AG20443 (cell line): ENCODE measurements at regions not wholly inside any gene's neighbourhood (a gene's known extent, or its start where the extent isn't known, plus 50 kb on each side); places are given as distances from the start of the nearest gene placed in this dataset.

Experiments used
- DNase-seq: peaks from one replicate; pipeline ENCODE4 v3.0.0; 2012; ENCODE audit warnings: low spot score, mixed read lengths

- no peak for DNase-seq
Observed at GRCh38 chr5:5005353-5005752, 134.8 kb upstream of the ADAMTS16 start.

GRCh38 chr5:5006548-5006947 is 133.6 kb upstream of the ADAMTS16 start:
- DNase-seq = no peak

- DNase-seq = no peak
Observed at GRCh38 chr5:5009240-5009639, 130.9 kb upstream of the ADAMTS16 start.

- DNase-seq = no peak
Observed at GRCh38 chr5:5011151-5011550, 129.0 kb upstream of the ADAMTS16 start.

- DNase-seq = peak; percentile 82
Observed at GRCh38 chr5:5014586-5015235, 125.4 kb upstream of the ADAMTS16 start.

- DNase-seq = peak; percentile 76
Observed at GRCh38 chr5:5017827-5018577, 122.1 kb upstream of the ADAMTS16 start.

GRCh38 chr5:5018578-5018970 is 121.6 kb upstream of the ADAMTS16 start:
- DNase-seq = peak; percentile 63

GRCh38 chr5:5021436-5021835 is 118.7 kb upstream of the ADAMTS16 start:
- DNase-seq = no peak

GRCh38 chr5:5025098-5025773 is 114.9 kb upstream of the ADAMTS16 start:
- no peak for DNase-seq

- DNase-seq = no peak
Observed at GRCh38 chr5:5025774-5026408, 114.2 kb upstream of the ADAMTS16 start.

GRCh38 chr5:5026409-5026785 is 113.7 kb upstream of the ADAMTS16 start:
- no peak for DNase-seq

GRCh38 chr5:5031665-5032064 is 108.5 kb upstream of the ADAMTS16 start:
- no peak for DNase-seq

GRCh38 chr5:5037674-5038073 is 102.5 kb upstream of the ADAMTS16 start:
- DNase-seq = no peak

GRCh38 chr5:5039918-5040317 is 100.2 kb upstream of the ADAMTS16 start:
- DNase-seq = no peak

GRCh38 chr5:5040712-5041111 is 99.4 kb upstream of the ADAMTS16 start:
- no peak for DNase-seq

GRCh38 chr5:5042806-5043205 is 97.3 kb upstream of the ADAMTS16 start:
- no peak for DNase-seq

GRCh38 chr5:5043346-5043745 is 96.8 kb upstream of the ADAMTS16 start:
- no peak for DNase-seq

- DNase-seq = no peak
Observed at GRCh38 chr5:5044247-5044840, 95.8 kb upstream of the ADAMTS16 start.

- no peak for DNase-seq
Observed at GRCh38 chr5:5046680-5047502, 93.2 kb upstream of the ADAMTS16 start.

- DNase-seq = no peak
Observed at GRCh38 chr5:5050801-5051200, 89.3 kb upstream of the ADAMTS16 start.

GRCh38 chr5:5055712-5056111 is 84.4 kb upstream of the ADAMTS16 start:
- no peak for DNase-seq
